ENCODE measurements at regions not wholly inside any gene's neighbourhood (a gene's known extent, or its start where the extent isn't known, plus 50 kb on each side); places are given as distances from the start of the nearest gene placed in this dataset.
"Not testable (repeated sequence)": the region's sequence is repeated elsewhere in the genome, so short reads cannot be mapped to it uniquely, and the experiment has no call there.

DNA sequence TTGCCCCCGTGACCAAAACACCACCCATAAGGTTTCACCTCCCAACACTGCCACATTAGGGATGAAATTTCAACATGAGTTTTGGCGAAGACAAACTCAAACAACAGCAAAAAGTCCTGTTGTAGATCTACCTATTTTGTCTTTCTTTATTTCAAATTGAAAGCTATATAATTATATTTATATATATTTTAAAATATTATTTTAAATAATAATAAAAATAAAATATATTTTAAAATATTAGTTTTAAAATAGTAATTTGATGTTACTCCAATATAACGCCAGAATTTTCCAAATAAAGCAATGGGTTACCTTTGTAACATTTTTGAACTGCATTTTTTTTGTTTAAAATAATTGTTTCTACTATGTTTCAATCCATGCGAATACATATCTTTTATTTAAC lies 263.5 kb upstream of the USP25 start:
- Histone ChIP-seq H3K9me3 (no peaks in the 10 kb centered on the region), H3K4me1 (peaks cover 14% of the 10 kb centered on the region), H3K27me3 (ENCODE audit: insufficient read depth in 3 of 3, low read length in 2 of 3) (no peaks in the 10 kb centered on the region), H3K4me3 (no peak overlapping the region), H3K36me3 (ENCODE audit: insufficient read depth in 1 of 2, low read depth in 1 of 2) (no peaks in the 10 kb centered on the region), H3K27ac (no peak overlapping the region)
- no peak for DNase-seq
- ATAC-seq: no peak
- intact Hi-C loops (cut with DNase I): no loop called here
- TF ChIP-seq, protein P1, sequence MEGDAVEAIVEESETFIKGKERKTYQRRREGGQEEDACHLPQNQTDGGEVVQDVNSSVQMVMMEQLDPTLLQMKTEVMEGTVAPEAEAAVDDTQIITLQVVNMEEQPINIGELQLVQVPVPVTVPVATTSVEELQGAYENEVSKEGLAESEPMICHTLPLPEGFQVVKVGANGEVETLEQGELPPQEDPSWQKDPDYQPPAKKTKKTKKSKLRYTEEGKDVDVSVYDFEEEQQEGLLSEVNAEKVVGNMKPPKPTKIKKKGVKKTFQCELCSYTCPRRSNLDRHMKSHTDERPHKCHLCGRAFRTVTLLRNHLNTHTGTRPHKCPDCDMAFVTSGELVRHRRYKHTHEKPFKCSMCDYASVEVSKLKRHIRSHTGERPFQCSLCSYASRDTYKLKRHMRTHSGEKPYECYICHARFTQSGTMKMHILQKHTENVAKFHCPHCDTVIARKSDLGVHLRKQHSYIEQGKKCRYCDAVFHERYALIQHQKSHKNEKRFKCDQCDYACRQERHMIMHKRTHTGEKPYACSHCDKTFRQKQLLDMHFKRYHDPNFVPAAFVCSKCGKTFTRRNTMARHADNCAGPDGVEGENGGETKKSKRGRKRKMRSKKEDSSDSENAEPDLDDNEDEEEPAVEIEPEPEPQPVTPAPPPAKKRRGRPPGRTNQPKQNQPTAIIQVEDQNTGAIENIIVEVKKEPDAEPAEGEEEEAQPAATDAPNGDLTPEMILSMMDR (IDR thresholded peaks at IDR 0.05): no peak
- WGBS, 3 donors: 82 to 93% (median 88%) methylated on average over 4 of the region's 4 CpGs

DNA sequence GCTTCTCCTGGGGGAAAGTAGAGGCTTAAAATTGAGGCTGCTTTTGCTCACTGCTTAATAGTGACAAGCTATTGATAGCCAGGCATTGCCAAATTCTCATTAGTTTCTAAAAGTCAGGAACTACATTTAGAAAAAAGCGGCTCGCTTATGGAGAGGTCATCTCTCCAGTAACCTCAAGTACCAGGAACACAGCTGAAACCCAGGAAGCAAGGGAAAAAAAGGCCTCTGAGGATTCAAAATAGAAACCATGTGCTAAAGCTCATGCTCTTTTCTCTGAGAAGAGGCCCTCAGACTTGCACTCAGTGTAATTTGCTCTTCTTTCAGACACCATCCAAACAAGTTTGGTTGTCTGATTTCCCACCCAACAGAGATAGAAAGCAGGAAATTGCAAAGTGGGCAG lies 261.4 kb upstream of the USP25 start:
- TF ChIP-seq, protein P1 (IDR thresholded peaks at IDR 0.05): no peak
- no peaks in the 10 kb centered on the region for H3K36me3 ChIP-seq (ENCODE audit: insufficient read depth in 1 of 2, low read depth in 1 of 2)
- peaks cover 14% of the 10 kb centered on the region for H3K4me1 ChIP-seq
- no peaks in the 10 kb centered on the region for H3K27me3 ChIP-seq (ENCODE audit: insufficient read depth in 3 of 3, low read length in 2 of 3)
- H3K27ac ChIP-seq: peak overlapping the region; percentile 6
- no peaks in the 10 kb centered on the region for H3K9me3 ChIP-seq
- no peak for DNase-seq
- ATAC-seq: no peak
- intact Hi-C loops (cut with DNase I): no loop called here
- H3K4me3 ChIP-seq: no peak overlapping the region
- WGBS, 3 donors: 26 to 73% (median 30%) methylated on average over 2 of the region's 2 CpGs

DNA sequence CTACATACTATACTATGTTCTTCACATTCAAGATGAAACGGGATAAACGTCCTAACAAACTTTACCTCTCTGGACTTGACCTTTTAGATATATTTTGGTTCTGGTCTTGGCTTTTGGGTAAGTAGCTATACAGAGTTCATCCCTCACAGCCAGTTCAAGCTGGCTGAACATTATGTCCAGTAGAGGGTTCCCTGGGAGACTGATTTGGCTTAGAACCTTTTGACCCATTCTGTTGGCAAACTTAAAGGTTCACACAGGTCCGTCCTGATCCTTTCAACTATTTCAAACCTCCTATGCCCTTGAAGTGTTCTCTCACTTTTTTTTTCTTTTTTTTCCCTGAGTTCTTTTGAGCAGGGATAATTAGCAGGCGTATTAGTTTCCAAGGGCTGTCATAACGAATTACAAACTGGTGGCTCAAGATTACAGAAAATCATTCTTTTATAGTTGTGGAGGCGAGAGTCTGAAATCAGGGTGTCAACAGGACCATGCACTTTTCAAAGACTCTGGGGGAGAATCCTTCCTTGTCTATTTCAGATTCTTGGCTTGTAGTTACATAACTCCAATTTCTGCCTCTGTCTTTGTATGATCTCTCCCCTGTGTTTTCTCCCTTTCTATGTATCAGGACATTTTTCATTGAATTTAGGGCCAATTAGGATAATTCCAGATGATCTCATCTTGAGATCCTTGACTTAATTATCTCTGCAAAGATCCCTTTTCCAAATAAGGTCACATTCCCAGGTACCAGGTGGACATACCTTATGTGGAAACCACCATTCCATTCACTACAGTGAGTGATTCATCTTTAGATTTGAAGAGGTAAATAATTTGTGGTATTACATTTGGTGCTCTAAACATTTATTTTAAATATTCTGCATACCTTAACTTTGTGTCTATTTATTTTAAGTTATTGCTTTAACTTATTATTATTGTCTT lies 257.4 kb upstream of the USP25 start:
- ATAC-seq (peak in 2 of 4 donors; percentile 91 to 92), DNase-seq (no peak)
- Histone ChIP-seq H3K27me3 (ENCODE audit: insufficient read depth in 3 of 3, low read length in 2 of 3) (no peaks in the 10 kb centered on the region), H3K27ac (no peak overlapping the region), H3K4me3 (no peak overlapping the region), H3K9me3 (no peaks in the 10 kb centered on the region), H3K4me1 (peaks cover 14% of the 10 kb centered on the region), H3K36me3 (ENCODE audit: insufficient read depth in 1 of 2, low read depth in 1 of 2) (no peaks in the 10 kb centered on the region)
- TF ChIP-seq, protein P1 (IDR thresholded peaks at IDR 0.05): no peak
- 25 to 67% (median 34%) methylated on average over 6 of the region's 6 CpGs for WGBS, 3 donors
- intact Hi-C loops (cut with DNase I): no loop called here

DNA sequence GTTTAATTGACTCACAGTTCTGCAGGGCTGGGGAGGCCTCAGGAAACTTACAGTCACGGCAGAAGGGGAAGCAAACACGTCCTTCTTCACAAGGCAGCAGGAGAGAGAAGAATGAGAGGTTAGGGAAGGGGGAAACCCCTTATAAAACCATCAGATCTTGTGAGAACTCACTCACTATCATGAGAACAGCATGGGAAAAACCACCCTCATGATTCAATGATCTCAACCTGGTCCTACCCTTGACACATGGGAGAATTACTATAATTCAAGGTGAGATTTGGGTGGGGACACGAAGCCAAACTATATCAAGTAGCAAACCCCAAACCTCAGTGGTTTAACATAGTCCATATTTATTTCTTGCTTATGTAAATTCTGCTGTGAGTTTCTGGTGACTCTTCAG lies 252.0 kb upstream of the USP25 start:
- H3K4me3 ChIP-seq; intact Hi-C loops (cut with DNase I); H3K27me3 ChIP-seq (ENCODE audit: insufficient read depth in 3 of 3, low read length in 2 of 3); DNase-seq; H3K9me3 ChIP-seq; H3K27ac ChIP-seq; H3K4me1 ChIP-seq; ATAC-seq; H3K36me3 ChIP-seq (ENCODE audit: insufficient read depth in 1 of 2, low read depth in 1 of 2): not testable (repeated sequence)
- WGBS, 3 donors: 91 to 95% (median 92%) methylated on average over 3 of the region's 3 CpGs

DNA sequence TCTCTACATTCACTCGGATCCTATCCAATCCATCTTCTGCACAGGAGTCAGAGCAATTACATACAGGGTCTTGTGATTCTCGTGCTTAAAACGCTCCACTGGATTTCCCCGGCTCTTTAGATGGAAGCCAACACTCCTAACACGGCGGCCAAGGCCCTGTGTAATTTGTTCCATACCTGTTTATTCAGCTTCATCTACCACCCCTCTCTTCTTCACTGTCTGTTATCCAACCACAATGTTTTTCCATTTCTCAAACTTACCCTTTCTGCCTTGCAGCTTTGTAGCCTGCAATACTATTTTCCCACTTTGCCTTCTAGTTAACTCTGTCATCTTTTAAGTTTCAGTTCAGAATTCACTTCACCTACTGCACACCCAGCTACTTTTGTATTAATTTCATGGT lies 249.6 kb upstream of the USP25 start:
- WGBS, 3 donors: 83 to 89% (median 83%) methylated on average over 6 of the region's 6 CpGs
- no peak overlapping the region for H3K27ac ChIP-seq
- no peak overlapping the region for H3K4me3 ChIP-seq
- H3K4me1 ChIP-seq: peaks cover 4% of the 10 kb centered on the region
- H3K27me3 ChIP-seq (ENCODE audit: insufficient read depth in 3 of 3, low read length in 2 of 3): no peaks in the 10 kb centered on the region
- DNase-seq (no peak), ATAC-seq (no peak)
- TF ChIP-seq, protein P1 (IDR thresholded peaks at IDR 0.05): no peak
- H3K36me3 ChIP-seq (ENCODE audit: insufficient read depth in 1 of 2, low read depth in 1 of 2): no peaks in the 10 kb centered on the region
- no peaks in the 10 kb centered on the region for H3K9me3 ChIP-seq
- intact Hi-C loops (cut with DNase I): loop anchor here (5.0 to 10.0 kb wide), 4 partner anchors 175 to 485 kb away; partner anchors contain the start of gene NRIP1 (in 1 of the 2)
